PC-9 (cell line): ENCODE measurements at regions not wholly inside any gene's neighbourhood (a gene's known extent, or its start where the extent isn't known, plus 50 kb on each side); places are given as distances from the start of the nearest gene placed in this dataset.

Source experiments
- BruUV-seq: library from RNA; stranded (reverse); fragments of 400-500 nt; replicated peaks from 2 replicates; lab custom pipeline; 2021; lab: Mats Ljungman, UMichigan
- CTCF ChIA-PET: fragments of 300-600 bp; sonication (Branson Sonifier 250); formaldehyde crosslinking; loops from one replicate; lab custom pipeline; 2022; ENCODE audit warnings: antibody characterized with exemption; lab: Charles Lee
- POLR2A ChIA-PET: fragments of 300-600 bp; sonication (Branson Sonifier 250); formaldehyde crosslinking; loops from one replicate; lab custom pipeline; 2022; ENCODE audit warnings: antibody characterized with exemption; ENCODE audit not compliant: unreplicated experiment; lab: Charles Lee
- DNase-seq, 2 experiments: peaks; one replicate each; pipeline versions ENCODE4 v3.0.0 to v3.0.0-alpha.2; 2015 to 2022; ENCODE audit warnings: mixed read lengths in 1 of 2
- H2AFZ ChIP-seq: fragments of 200-600 bp; sonication (generic); 2 replicates; pipeline ENCODE4 v1.8.1; 2017; ENCODE audit warnings: antibody characterized with exemption
- H3F3A ChIP-seq: fragments of 200-600 bp; sonication (generic); 2 replicates; pipeline ENCODE4 v1.8.1; 2017; ENCODE audit warnings: antibody characterized with exemption, mild to moderate bottlenecking, low read depth; ENCODE audit not compliant: insufficient read depth
- H3K27ac ChIP-seq: fragments of 200-600 bp; sonication (generic); 2 replicates; pipeline ENCODE4 v1.6.1; 2016; ENCODE audit warnings: mixed run types
- H3K27me3 ChIP-seq: fragments of 200-600 bp; sonication (generic); 2 replicates; pipeline ENCODE4 v1.6.1; 2016; ENCODE audit warnings: low read depth, mixed run types; ENCODE audit not compliant: insufficient read depth
- H3K36me3 ChIP-seq: fragments of 200-600 bp; sonication (generic); 2 replicates; pipeline ENCODE4 v1.6.1; 2016; ENCODE audit warnings: low read depth, mixed run types
- H3K4me1 ChIP-seq: fragments of 200-600 bp; sonication (generic); replicated peaks from 2 replicates; pipeline ENCODE4 v1.6.1; 2016; ENCODE audit warnings: mixed run types; ENCODE audit not compliant: insufficient read depth
- H3K4me2 ChIP-seq: fragments of 200-600 bp; sonication (generic); 2 replicates; pipeline ENCODE4 v1.6.1; 2017; ENCODE audit warnings: mixed run types
- H3K4me3 ChIP-seq: fragments of 200-600 bp; sonication (generic); 2 replicates; pipeline ENCODE4 v1.6.1; 2016; ENCODE audit warnings: mixed run types
- H3K79me2 ChIP-seq: fragments of 200-600 bp; sonication (generic); 2 replicates; pipeline ENCODE4 v1.6.1; 2017; ENCODE audit warnings: low read depth, mixed run types
- H3K9me2 ChIP-seq: fragments of 200-600 bp; sonication (generic); 2 replicates; pipeline ENCODE4 v1.8.1; 2017; ENCODE audit warnings: mild to moderate bottlenecking; ENCODE audit not compliant: insufficient read depth
- H3K9me3 ChIP-seq: fragments of 200-600 bp; sonication (generic); 2 replicates; pipeline ENCODE4 v1.8.1; 2016; ENCODE audit warnings: low read depth; ENCODE audit not compliant: insufficient read depth
- H4K20me1 ChIP-seq: fragments of 200-600 bp; sonication (generic); 2 replicates; pipeline ENCODE4 v1.8.1; 2017; ENCODE audit not compliant: insufficient read depth
- CTCF ChIP-seq: fragments of 200-600 bp; sonication (generic); conservative IDR thresholded peaks from 2 replicates; pipeline ENCODE4 v1.6.1; 2017; ENCODE audit warnings: mixed run types, antibody characterized with exemption, mild to moderate bottlenecking, moderate library complexity
- EZH2 ChIP-seq: fragments of 200-600 bp; sonication (generic); IDR thresholded peaks from 2 replicates; pipeline ENCODE4 v1.8.0; 2017; ENCODE audit warnings: antibody characterized with exemption, low read depth
- intact Hi-C: fragments of 100-400 bp; cut with micrococcal nuclease; formaldehyde crosslinking; loops from one replicate; pipeline ENCODE4 v1.10.0; 2022; ENCODE audit not compliant: unreplicated experiment

- Histone ChIP-seq H3F3A (no peaks in the 10 kb centered on the region), H4K20me1 (no peaks in the 10 kb centered on the region), H3K9me3 (no peaks in the 10 kb centered on the region), H3K4me2 (no peak overlapping the region), H2AFZ (no peak overlapping the region), H3K4me1 (peaks cover 10% of the 10 kb centered on the region), H3K36me3 (no peaks in the 10 kb centered on the region), H3K27me3 (no peaks in the 10 kb centered on the region), H3K9me2 (no peaks in the 10 kb centered on the region), H3K4me3 (no peak overlapping the region), H3K79me2 (no peaks in the 10 kb centered on the region), H3K27ac (no peak overlapping the region)
- ChIA-PET CTCF (no interaction called here), POLR2A (no interaction called here)
- TF ChIP-seq CTCF (no peak), EZH2 (no peak)
- BruUV-seq: no TSS peak
- no peak for DNase-seq
- intact Hi-C loops: no loop called here
Measured at GRCh38 chr1:113245252-113245651, 145.1 kb upstream of the MAGI3 start.

- BruUV-seq: no TSS peak
- TF ChIP-seq CTCF (no peak), EZH2 (no peak)
- H3K36me3 ChIP-seq: no peaks in the 10 kb centered on the region
- no peak overlapping the region for H3K4me2 ChIP-seq
- no peak overlapping the region for H3K27ac ChIP-seq
- H3K9me2 ChIP-seq: no peaks in the 10 kb centered on the region
- no peak overlapping the region for H2AFZ ChIP-seq
- ChIA-PET POLR2A (interaction anchor here (0.7 kb wide), 1 partner anchor 105 kb away, joined by 3 read pairs; no protein-coding TSS in a partner anchor), CTCF (no interaction called here)
- no peaks in the 10 kb centered on the region for H3K79me2 ChIP-seq
- no peak for DNase-seq
- no peak overlapping the region for H3K4me3 ChIP-seq
- no peaks in the 10 kb centered on the region for H4K20me1 ChIP-seq
- H3K27me3 ChIP-seq: no peaks in the 10 kb centered on the region
- no peaks in the 10 kb centered on the region for H3F3A ChIP-seq
- intact Hi-C loops: no loop called here
- H3K4me1 ChIP-seq: peaks cover 10% of the 10 kb centered on the region
- H3K9me3 ChIP-seq: no peaks in the 10 kb centered on the region
Measured at GRCh38 chr1:113246929-113247328, 143.4 kb upstream of the MAGI3 start.

- peak in 1 of 2 experiments; percentile 21 for DNase-seq
- no peaks in the 10 kb centered on the region for H3F3A ChIP-seq
- no peaks in the 10 kb centered on the region for H3K9me3 ChIP-seq
- intact Hi-C loops: no loop called here
- no peak overlapping the region for H3K27ac ChIP-seq
- H2AFZ ChIP-seq: no peak overlapping the region
- no peaks in the 10 kb centered on the region for H3K36me3 ChIP-seq
- no peaks in the 10 kb centered on the region for H4K20me1 ChIP-seq
- no peaks in the 10 kb centered on the region for H3K9me2 ChIP-seq
- no peak for TF ChIP-seq CTCF
- no peak for TF ChIP-seq EZH2
- H3K79me2 ChIP-seq: no peaks in the 10 kb centered on the region
- no TSS peak for BruUV-seq
- no peak overlapping the region for H3K4me3 ChIP-seq
- ChIA-PET POLR2A (interaction anchor here (0.7 kb wide), 1 partner anchor 105 kb away, joined by 3 read pairs; no protein-coding TSS in a partner anchor), CTCF (no interaction called here)
- H3K4me2 ChIP-seq: no peak overlapping the region
- H3K27me3 ChIP-seq: no peaks in the 10 kb centered on the region
- H3K4me1 ChIP-seq: peaks cover 10% of the 10 kb centered on the region
Measured at GRCh38 chr1:113247355-113247754, 143.0 kb upstream of the MAGI3 start.
